ENCODE measurements at regions not wholly inside any gene's neighbourhood (a gene's known extent, or its start where the extent isn't known, plus 50 kb on each side); places are given as distances from the start of the nearest gene placed in this dataset.

DNA sequence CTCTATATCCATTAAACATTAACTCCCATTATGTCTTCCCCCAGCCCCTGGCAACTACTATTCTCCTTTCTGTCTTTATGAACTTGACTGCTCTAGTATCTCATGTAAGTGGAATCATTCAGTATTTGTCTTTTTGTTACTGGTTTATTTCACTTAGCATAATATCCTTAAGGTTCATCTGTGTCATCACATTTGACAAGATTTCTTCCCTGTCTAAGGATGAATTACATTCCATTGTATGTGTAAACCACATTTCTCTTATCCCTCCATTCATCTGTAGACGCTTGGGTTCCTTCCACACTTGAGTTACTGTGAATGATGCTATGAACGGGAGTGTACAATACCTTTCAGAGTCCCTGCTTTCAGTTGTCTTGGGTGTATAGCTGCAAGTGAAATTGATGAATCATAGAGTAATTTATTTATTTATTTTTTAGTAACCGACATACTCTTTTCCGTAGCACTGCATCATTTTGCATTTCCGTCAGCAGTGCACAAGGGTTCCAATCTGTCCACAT is 399.7 kb upstream of the RBFOX1 start:
- intact Hi-C loops (cut with micrococcal nuclease; ENCODE audit: unreplicated experiment): no loop called here
- POLR2A ChIA-PET: no interaction called here
- no peak for TF ChIP-seq EZH2phosphoT487 (IDR thresholded peaks at IDR 0.05; ENCODE audit: borderline replicate concordance, low read depth, low read length)
- TF ChIP-seq, protein P1, sequence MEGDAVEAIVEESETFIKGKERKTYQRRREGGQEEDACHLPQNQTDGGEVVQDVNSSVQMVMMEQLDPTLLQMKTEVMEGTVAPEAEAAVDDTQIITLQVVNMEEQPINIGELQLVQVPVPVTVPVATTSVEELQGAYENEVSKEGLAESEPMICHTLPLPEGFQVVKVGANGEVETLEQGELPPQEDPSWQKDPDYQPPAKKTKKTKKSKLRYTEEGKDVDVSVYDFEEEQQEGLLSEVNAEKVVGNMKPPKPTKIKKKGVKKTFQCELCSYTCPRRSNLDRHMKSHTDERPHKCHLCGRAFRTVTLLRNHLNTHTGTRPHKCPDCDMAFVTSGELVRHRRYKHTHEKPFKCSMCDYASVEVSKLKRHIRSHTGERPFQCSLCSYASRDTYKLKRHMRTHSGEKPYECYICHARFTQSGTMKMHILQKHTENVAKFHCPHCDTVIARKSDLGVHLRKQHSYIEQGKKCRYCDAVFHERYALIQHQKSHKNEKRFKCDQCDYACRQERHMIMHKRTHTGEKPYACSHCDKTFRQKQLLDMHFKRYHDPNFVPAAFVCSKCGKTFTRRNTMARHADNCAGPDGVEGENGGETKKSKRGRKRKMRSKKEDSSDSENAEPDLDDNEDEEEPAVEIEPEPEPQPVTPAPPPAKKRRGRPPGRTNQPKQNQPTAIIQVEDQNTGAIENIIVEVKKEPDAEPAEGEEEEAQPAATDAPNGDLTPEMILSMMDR (conservative IDR thresholded peaks at IDR 0.05; ENCODE audit: low read length): no peak

DNA sequence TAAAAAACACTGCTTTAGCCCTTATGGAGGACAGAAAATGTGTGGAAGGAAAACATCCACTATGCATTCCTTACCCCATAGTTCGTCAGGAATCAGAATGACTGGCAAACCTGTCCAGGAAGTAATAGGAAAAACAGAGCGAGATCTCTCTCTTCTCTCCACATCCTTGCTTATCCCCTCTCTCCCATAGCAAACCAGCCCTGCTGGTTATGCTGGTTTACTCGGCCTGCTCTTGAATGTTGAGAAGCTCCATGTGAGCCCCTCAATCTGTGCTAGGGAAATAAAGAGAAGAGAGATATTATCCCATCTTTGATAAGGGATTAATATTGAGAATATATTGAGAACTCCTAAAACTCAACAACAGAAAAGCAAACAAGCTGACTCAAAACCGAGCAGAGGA is 402.8 kb upstream of the RBFOX1 start:
- H4K20me1 ChIP-seq (ENCODE audit: insufficient read depth, low read length): no peaks in the 10 kb centered on the region
- no peak for TF ChIP-seq EZH2phosphoT487 (IDR thresholded peaks at IDR 0.05; ENCODE audit: borderline replicate concordance, low read depth, low read length)
- TF ChIP-seq, protein P1 (conservative IDR thresholded peaks at IDR 0.05; ENCODE audit: low read length): no peak
- no peak for DNase-seq (ENCODE audit: low spot score)
- H3K9me2 ChIP-seq (ENCODE audit: insufficient read depth, low read length): no peaks in the 10 kb centered on the region
- H3K4me3 ChIP-seq (ENCODE audit: low read depth, low read length, poor library complexity, severe bottlenecking): no peak overlapping the region
- H3K36me3 ChIP-seq (ENCODE audit: insufficient read depth, low read length): no peaks in the 10 kb centered on the region
- BruUV-seq (replicated peaks): no TSS peak
- ChIA-PET POLR2A (no interaction called here), CTCF (ENCODE audit: unreplicated experiment) (no interaction called here)
- H2AFZ ChIP-seq (ENCODE audit: low read length): no peak overlapping the region
- H3K27ac ChIP-seq (ENCODE audit: low read depth, low read length, poor library complexity, severe bottlenecking): no peak overlapping the region
- no peak overlapping the region for H3K4me2 ChIP-seq (ENCODE audit: low read length)
- intact Hi-C loops (cut with micrococcal nuclease; ENCODE audit: unreplicated experiment): no loop called here
- H3K4me1 ChIP-seq (ENCODE audit: insufficient read depth, low read length, poor library complexity, severe bottlenecking): no peaks in the 10 kb centered on the region
- no peaks in the 10 kb centered on the region for H3K9me3 ChIP-seq (ENCODE audit: low read length)
- H3K79me2 ChIP-seq (ENCODE audit: insufficient read depth, low read depth, low read length): no peaks in the 10 kb centered on the region

More for the DNA sequence above, 399.7 kb upstream of the RBFOX1 start:
- H4K20me1 ChIP-seq (ENCODE audit: insufficient read depth, low read length): no peaks in the 10 kb centered on the region
- no peaks in the 10 kb centered on the region for H3K36me3 ChIP-seq (ENCODE audit: insufficient read depth, low read length)
- CTCF ChIA-PET (ENCODE audit: unreplicated experiment): no interaction called here
- no peak overlapping the region for H3K4me3 ChIP-seq (ENCODE audit: low read depth, low read length, poor library complexity, severe bottlenecking)
- BruUV-seq (replicated peaks): no TSS peak
- H3K9me3 ChIP-seq (ENCODE audit: low read length): no peaks in the 10 kb centered on the region
- DNase-seq (ENCODE audit: low spot score): no peak
- no peaks in the 10 kb centered on the region for H3K4me1 ChIP-seq (ENCODE audit: insufficient read depth, low read length, poor library complexity, severe bottlenecking)
- H3K9me2 ChIP-seq (ENCODE audit: insufficient read depth, low read length): no peaks in the 10 kb centered on the region
- H3K4me2 ChIP-seq (ENCODE audit: low read length): no peak overlapping the region
- no peaks in the 10 kb centered on the region for H3K79me2 ChIP-seq (ENCODE audit: insufficient read depth, low read depth, low read length)
- no peak overlapping the region for H2AFZ ChIP-seq (ENCODE audit: low read length)
- no peak overlapping the region for H3K27ac ChIP-seq (ENCODE audit: low read depth, low read length, poor library complexity, severe bottlenecking)

GRCh38 chr16:6926762-6927161 is 405.9 kb upstream of the RBFOX1 start:
- no TSS peak for BruUV-seq (replicated peaks)
- intact Hi-C loops (cut with micrococcal nuclease; ENCODE audit: unreplicated experiment): no loop called here
- DNase-seq (ENCODE audit: low spot score): no peak
- no peaks in the 10 kb centered on the region for H3K36me3 ChIP-seq (ENCODE audit: insufficient read depth, low read length)
- no peak overlapping the region for H3K27ac ChIP-seq (ENCODE audit: low read depth, low read length, poor library complexity, severe bottlenecking)
- H3K4me2 ChIP-seq (ENCODE audit: low read length): no peak overlapping the region
- no peaks in the 10 kb centered on the region for H3K9me3 ChIP-seq (ENCODE audit: low read length)
- no peaks in the 10 kb centered on the region for H3K79me2 ChIP-seq (ENCODE audit: insufficient read depth, low read depth, low read length)
- no peak for TF ChIP-seq EZH2phosphoT487 (IDR thresholded peaks at IDR 0.05; ENCODE audit: borderline replicate concordance, low read depth, low read length)
- TF ChIP-seq, protein P1 (conservative IDR thresholded peaks at IDR 0.05; ENCODE audit: low read length): no peak
- H3K9me2 ChIP-seq (ENCODE audit: insufficient read depth, low read length): no peaks in the 10 kb centered on the region
- H4K20me1 ChIP-seq (ENCODE audit: insufficient read depth, low read length): no peaks in the 10 kb centered on the region
- CTCF ChIA-PET (ENCODE audit: unreplicated experiment): no interaction called here
- H3K4me1 ChIP-seq (ENCODE audit: insufficient read depth, low read length, poor library complexity, severe bottlenecking): no peaks in the 10 kb centered on the region
- no peak overlapping the region for H3K4me3 ChIP-seq (ENCODE audit: low read depth, low read length, poor library complexity, severe bottlenecking)
- POLR2A ChIA-PET: no interaction called here
- H2AFZ ChIP-seq (ENCODE audit: low read length): no peak overlapping the region
